VCaP (cell line): ENCODE measurements at regions not wholly inside any gene's neighbourhood (a gene's known extent, or its start where the extent isn't known, plus 50 kb on each side); places are given as distances from the start of the nearest gene placed in this dataset.

Experiments used
- H3K27ac ChIP-seq: fragments of 450-650 bp; 2 replicates; pipeline ENCODE4 v1.5.1; 2017
- TF ChIP-seq, protein P1 (sequence below): fragments of 450-650 bp; conservative IDR thresholded peaks from 2 replicates; pipeline ENCODE4 v1.5.1; 2017; ENCODE audit warnings: mild to moderate bottlenecking, moderate library complexity

DNA sequence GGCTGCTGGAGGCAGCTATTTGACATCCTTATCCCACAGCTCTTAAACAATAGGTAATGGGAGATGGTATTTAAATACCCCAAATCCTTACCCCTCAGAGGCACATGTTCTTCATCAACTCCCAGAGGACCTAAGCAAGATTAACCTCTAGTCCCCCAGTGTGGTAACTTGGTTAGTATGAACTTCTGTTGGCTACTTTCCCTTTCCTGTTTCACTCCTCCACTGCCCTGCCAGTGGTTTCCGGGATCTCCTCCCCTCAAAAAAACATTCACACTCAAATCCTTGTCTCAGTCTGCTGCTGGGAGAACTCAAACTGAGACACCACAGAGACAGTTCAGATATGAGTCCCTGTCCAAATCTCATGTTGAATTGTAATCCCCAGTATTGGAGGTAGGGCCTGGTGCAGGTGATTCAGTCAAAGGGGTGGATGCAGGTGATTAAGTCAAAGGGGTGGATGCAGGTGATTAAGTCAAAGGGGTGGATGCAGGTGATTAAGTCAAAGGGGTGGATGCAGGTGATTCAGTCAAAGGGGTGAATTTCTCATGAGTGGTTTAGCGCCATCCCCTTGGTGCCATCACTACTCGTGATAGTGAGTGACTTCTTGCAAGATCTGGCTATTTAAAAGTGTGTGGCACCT lies 335.0 kb upstream of the CTNNB1 start:
- H3K27ac ChIP-seq, result no peak overlapping the region
- TF ChIP-seq, protein P1, sequence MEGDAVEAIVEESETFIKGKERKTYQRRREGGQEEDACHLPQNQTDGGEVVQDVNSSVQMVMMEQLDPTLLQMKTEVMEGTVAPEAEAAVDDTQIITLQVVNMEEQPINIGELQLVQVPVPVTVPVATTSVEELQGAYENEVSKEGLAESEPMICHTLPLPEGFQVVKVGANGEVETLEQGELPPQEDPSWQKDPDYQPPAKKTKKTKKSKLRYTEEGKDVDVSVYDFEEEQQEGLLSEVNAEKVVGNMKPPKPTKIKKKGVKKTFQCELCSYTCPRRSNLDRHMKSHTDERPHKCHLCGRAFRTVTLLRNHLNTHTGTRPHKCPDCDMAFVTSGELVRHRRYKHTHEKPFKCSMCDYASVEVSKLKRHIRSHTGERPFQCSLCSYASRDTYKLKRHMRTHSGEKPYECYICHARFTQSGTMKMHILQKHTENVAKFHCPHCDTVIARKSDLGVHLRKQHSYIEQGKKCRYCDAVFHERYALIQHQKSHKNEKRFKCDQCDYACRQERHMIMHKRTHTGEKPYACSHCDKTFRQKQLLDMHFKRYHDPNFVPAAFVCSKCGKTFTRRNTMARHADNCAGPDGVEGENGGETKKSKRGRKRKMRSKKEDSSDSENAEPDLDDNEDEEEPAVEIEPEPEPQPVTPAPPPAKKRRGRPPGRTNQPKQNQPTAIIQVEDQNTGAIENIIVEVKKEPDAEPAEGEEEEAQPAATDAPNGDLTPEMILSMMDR, result no peak

DNA sequence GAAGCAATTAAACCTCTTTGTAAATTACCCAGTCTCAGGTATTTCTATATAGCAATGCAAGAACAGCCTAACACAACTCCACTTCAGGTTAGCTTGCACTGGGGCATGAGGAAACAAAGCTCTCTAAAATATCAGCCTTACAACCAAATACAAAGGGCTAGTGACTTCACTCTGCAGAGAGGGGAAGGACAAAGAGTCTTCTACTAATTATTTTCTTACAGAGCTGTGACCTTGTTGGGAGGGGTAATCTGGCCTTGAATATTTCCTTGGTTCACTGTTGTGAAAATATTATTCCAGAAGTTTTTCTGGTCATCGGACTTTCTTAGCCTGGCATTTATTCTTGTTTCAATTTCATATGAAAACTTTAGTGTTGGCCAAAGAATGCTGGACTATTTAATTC lies 334.4 kb upstream of the CTNNB1 start:
- TF ChIP-seq, protein P1, result no peak
- no peak overlapping the region for H3K27ac ChIP-seq

DNA sequence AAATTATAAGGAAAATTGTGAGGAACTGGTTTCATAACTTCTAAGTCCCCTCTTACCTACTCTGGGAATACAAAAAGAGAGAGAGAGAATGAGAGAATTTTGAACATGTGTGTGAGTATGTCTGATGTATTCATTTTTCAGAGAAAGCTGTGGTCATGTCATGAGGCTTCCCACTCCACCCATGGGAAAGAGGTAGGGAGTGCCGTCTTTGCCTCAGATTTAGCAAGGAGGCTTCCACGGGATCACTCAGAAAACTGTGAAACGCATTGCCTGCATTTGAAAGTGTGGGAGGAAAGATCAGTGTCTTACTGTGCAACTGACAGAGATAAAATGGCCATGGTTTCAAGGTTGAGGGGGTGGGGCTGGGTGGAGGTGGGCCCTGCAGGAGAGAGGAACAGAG lies 331.5 kb upstream of the CTNNB1 start:
- H3K27ac ChIP-seq, result no peak overlapping the region
- TF ChIP-seq, protein P1, result no peak

DNA sequence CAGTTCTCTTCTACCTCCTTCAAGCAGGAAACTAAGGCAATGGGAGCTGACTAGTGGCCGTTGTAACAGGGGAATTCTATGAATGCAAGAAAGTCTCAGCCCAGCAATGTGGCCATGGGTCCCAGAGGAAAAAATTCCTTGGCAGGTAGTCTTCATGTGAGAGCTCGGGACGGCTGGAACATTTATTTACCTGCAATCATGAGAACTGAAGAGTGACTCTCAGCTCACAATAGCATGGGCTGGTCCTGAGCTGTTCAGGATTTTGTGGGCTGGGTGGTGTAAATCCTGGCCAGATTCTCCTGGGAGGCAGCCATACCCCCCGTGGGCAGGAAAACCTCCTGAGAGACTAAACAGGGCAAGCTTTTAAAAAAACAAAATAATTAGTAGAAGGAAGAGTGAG lies 330.3 kb upstream of the CTNNB1 start:
- H3K27ac ChIP-seq, result no peak overlapping the region
- TF ChIP-seq, protein P1, result no peak

DNA sequence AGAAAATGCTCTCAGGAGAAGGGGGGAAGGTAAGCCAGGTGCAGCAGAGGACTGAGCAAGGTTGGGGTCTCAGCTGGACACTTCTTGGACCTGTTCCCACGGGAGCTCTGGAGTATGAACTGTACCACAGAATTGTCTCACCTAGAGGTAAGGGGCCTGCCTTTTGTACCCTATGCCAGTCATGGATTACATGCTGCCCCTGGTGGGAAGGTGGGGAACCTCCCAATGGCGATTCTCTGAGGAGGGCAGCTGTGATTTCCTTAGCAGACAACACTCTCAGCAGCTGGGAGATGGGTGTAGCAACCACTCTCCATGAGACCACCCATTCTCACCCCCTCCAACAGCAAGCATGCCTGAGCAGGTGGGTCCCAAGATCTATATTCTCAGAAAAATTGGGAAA lies 329.4 kb upstream of the CTNNB1 start:
- TF ChIP-seq, protein P1, result no peak
- no peak overlapping the region for H3K27ac ChIP-seq

DNA sequence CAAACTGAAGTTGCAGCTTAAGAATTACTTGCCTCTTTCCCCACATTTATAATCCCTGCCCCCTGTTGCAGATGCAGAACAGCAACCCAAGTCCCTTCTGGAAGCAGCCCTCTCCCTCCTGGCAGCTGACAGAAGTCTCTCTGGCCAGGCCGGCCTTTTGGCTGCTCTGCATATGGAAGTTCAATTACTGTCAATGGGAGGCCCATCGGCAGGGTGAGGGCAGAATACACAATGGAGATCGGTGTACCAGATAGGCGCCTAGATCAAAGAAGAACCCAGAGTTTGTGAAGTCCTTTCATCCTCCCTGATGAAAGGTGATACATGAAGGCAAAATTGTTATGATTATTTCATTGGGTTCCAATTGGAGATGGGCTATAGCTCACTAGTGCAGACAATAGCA lies 327.9 kb upstream of the CTNNB1 start:
- no peak overlapping the region for H3K27ac ChIP-seq
- TF ChIP-seq, protein P1, result no peak

DNA sequence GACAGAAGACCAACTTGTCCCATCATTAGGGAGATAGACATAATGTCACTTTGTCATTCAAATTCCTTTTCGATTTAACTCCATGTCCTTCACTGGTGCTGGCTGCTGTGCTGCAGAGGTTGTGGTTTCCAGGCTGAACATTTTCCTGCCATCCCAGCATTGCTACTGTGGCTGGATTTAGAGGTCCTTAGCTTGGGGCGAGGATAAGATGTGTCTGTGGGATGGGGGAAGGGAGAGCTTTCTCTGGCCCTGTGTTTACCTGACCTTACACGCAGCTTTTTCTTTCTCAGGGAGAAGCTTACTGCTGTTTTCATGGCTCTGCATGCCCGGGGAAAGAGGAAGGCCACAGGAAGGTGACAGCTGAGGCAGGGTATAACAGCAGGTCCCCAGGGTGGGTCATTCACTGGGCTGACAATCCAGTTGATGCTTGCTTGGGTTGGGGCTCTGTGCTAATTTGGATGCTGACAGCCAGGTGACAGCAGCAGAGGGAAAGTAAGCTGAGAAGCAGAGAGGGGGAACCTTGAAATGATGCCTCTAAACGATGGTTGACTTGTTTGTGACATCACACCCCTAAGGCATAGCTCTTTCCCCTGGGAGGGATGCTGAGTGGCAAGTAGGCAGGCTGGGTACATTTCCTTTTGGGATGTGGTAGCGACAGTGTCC lies 326.9 kb upstream of the CTNNB1 start:
- H3K27ac ChIP-seq, result no peak overlapping the region
- TF ChIP-seq, protein P1, result no peak
